RWPE2 (cell line): ENCODE measurements at regions not wholly inside any gene's neighbourhood (a gene's known extent, or its start where the extent isn't known, plus 50 kb on each side); places are given as distances from the start of the nearest gene placed in this dataset.

Experiments used
- ATAC-seq: fragments of 200-7000 bp; cut with Tn5 transposase; 3 replicates; pipeline ENCODE4 v1.9.1; 2021; ENCODE audit warnings: low read depth
- DNase-seq: peaks from one replicate; pipeline ENCODE4 v3.0.0-alpha.2; 2020; ENCODE audit warnings: low spot score
- H3K27ac ChIP-seq: fragments of 450-650 bp; 2 replicates; pipeline ENCODE4 v1.5.1; 2017; ENCODE audit warnings: mild to moderate bottlenecking; ENCODE audit not compliant: poor library complexity, severe bottlenecking
- H3K27me3 ChIP-seq: fragments of 250-450 bp; sonication (Bioruptor Pico); 2 replicates; pipeline ENCODE4 v1.5.1; 2021; ENCODE audit warnings: mild to moderate bottlenecking, moderate library complexity; ENCODE audit not compliant: insufficient read depth, poor library complexity, severe bottlenecking
- H3K36me3 ChIP-seq: fragments of 250-450 bp; sonication (Bioruptor Pico); 2 replicates; pipeline ENCODE4 v1.5.1; 2020; ENCODE audit warnings: low read depth, mild to moderate bottlenecking, moderate library complexity
- H3K4me1 ChIP-seq: fragments of 250-450 bp; sonication (Bioruptor Pico); 2 replicates; pipeline ENCODE4 v1.5.1; 2021; ENCODE audit warnings: mild to moderate bottlenecking, moderate library complexity; ENCODE audit not compliant: insufficient read depth, poor library complexity, severe bottlenecking
- H3K4me3 ChIP-seq: fragments of 250-450 bp; sonication (Bioruptor Pico); 2 replicates; pipeline ENCODE4 v1.5.1; 2021; ENCODE audit warnings: mild to moderate bottlenecking, moderate library complexity; ENCODE audit not compliant: severe bottlenecking
- H3K9me3 ChIP-seq: fragments of 250-450 bp; sonication (Bioruptor Pico); 2 replicates; pipeline ENCODE4 v1.5.1; 2021; ENCODE audit warnings: mild to moderate bottlenecking, moderate library complexity; ENCODE audit not compliant: severe bottlenecking
- TF ChIP-seq, protein P1 (sequence below): fragments of 450-650 bp; IDR thresholded peaks from one replicate; pipeline ENCODE4 v1.5.1; 2017; ENCODE audit warnings: mild to moderate bottlenecking, moderate library complexity; ENCODE audit not compliant: poor library complexity, severe bottlenecking

GRCh38 chr18:44474067-44474411 lies 206.6 kb upstream of the SETBP1 start:
- TF ChIP-seq, protein P1, sequence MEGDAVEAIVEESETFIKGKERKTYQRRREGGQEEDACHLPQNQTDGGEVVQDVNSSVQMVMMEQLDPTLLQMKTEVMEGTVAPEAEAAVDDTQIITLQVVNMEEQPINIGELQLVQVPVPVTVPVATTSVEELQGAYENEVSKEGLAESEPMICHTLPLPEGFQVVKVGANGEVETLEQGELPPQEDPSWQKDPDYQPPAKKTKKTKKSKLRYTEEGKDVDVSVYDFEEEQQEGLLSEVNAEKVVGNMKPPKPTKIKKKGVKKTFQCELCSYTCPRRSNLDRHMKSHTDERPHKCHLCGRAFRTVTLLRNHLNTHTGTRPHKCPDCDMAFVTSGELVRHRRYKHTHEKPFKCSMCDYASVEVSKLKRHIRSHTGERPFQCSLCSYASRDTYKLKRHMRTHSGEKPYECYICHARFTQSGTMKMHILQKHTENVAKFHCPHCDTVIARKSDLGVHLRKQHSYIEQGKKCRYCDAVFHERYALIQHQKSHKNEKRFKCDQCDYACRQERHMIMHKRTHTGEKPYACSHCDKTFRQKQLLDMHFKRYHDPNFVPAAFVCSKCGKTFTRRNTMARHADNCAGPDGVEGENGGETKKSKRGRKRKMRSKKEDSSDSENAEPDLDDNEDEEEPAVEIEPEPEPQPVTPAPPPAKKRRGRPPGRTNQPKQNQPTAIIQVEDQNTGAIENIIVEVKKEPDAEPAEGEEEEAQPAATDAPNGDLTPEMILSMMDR: no peak
- no peak for ATAC-seq
- no peaks in the 10 kb centered on the region for H3K4me1 ChIP-seq

GRCh38 chr18:44474591-44474990 lies 206.1 kb upstream of the SETBP1 start:
- Histone ChIP-seq H3K36me3 (no peaks in the 10 kb centered on the region), H3K27ac (no peak overlapping the region), H3K9me3 (no peaks in the 10 kb centered on the region), H3K4me3 (no peak overlapping the region), H3K27me3 (no peaks in the 10 kb centered on the region), H3K4me1 (no peaks in the 10 kb centered on the region)
- no peak for DNase-seq
- TF ChIP-seq, protein P1: no peak
- ATAC-seq: no peak

More at GRCh38 chr18:44474067-44474411, 206.6 kb upstream of the SETBP1 start:
- no peak for DNase-seq
- Histone ChIP-seq H3K36me3 (no peaks in the 10 kb centered on the region), H3K4me3 (no peak overlapping the region), H3K27me3 (no peaks in the 10 kb centered on the region), H3K9me3 (no peaks in the 10 kb centered on the region), H3K27ac (no peak overlapping the region)

DNA sequence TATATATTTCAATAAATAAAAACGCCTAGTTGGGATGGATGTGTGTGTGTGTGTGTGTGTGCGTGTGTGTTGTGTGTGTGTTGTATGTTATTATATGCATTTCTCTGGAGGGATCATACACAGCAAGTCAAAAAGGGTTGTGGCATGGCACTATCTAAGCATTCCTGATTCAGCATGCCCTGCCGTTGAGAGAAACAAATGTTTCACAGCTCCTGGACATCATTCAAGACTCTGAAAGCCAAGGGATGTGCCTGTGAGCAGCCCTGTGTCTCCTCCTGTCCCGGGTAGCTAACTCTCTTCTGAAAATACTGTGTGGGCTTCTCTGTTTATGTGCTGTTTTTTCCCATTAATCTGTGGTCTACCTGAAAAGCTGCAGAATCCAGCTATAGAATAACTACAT lies 197.9 kb upstream of the SETBP1 start:
- ATAC-seq (no peak), DNase-seq (no peak)
- no peaks in the 10 kb centered on the region for H3K27me3 ChIP-seq
- TF ChIP-seq, protein P1: no peak
- no peaks in the 10 kb centered on the region for H3K4me1 ChIP-seq
- no peaks in the 10 kb centered on the region for H3K36me3 ChIP-seq
- no peaks in the 10 kb centered on the region for H3K9me3 ChIP-seq
- H3K4me3 ChIP-seq: no peak overlapping the region
- no peak overlapping the region for H3K27ac ChIP-seq

DNA sequence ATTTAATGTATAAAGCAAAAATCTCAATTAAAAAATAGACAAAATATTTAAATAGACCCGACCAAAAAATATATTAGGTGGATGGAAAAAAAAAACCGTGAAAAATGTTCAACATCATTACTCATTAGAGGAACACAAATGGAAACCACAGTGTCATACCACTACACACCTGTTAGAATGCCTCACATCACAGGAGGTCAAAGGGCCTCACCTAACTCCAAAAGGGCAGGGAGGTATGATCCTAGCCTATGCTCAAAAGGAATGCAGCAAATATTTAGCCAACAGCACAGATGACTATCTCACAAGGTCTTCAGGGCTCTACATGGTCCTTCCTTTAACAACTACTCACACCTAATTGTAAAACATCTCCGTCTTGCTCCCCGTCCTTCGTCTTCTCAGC lies 185.5 kb upstream of the SETBP1 start:
- TF ChIP-seq, protein P1: no peak
- ATAC-seq: no peak
- no peaks in the 10 kb centered on the region for H3K9me3 ChIP-seq

GRCh38 chr18:44497311-44497710 lies 183.4 kb upstream of the SETBP1 start:
- H3K9me3 ChIP-seq: no peaks in the 10 kb centered on the region
- no peaks in the 10 kb centered on the region for H3K27me3 ChIP-seq
- no peak overlapping the region for H3K4me3 ChIP-seq
- ATAC-seq (no peak), DNase-seq (no peak)
- TF ChIP-seq, protein P1: no peak
- no peaks in the 10 kb centered on the region for H3K4me1 ChIP-seq
- H3K27ac ChIP-seq: no peak overlapping the region
- no peaks in the 10 kb centered on the region for H3K36me3 ChIP-seq

More for the DNA sequence above, 185.5 kb upstream of the SETBP1 start:
- no peak overlapping the region for H3K27ac ChIP-seq
- no peak overlapping the region for H3K4me3 ChIP-seq
- no peaks in the 10 kb centered on the region for H3K4me1 ChIP-seq
- no peaks in the 10 kb centered on the region for H3K36me3 ChIP-seq
- no peaks in the 10 kb centered on the region for H3K27me3 ChIP-seq
- no peak for DNase-seq
